Stomach smooth muscle (tissue), 2 donors: ENCODE measurements at regions not wholly inside any gene's neighbourhood (a gene's known extent, or its start where the extent isn't known, plus 50 kb on each side); places are given as distances from the start of the nearest gene placed in this dataset.

Experiments used
- H3K27ac ChIP-seq: one replicate; pipeline ENCODE4 v1.7.0; 2013; ENCODE audit warnings: mild to moderate bottlenecking, low read length, inconsistent platforms
- H3K27me3 ChIP-seq, 2 donors: one replicate each; pipeline ENCODE4 v1.7.0; 2013; ENCODE audit warnings: low read length in 2 of 2; ENCODE audit not compliant: insufficient read depth in 2 of 2, control insufficient read depth in 1 of 2
- H3K36me3 ChIP-seq, 2 donors: one replicate each; pipeline ENCODE4 v1.7.0; 2013; ENCODE audit warnings: low read length in 2 of 2; ENCODE audit not compliant: control insufficient read depth in 2 of 2, insufficient read depth in 2 of 2
- H3K4me1 ChIP-seq: one replicate; pipeline ENCODE4 v1.7.0; 2013; ENCODE audit warnings: low read length; ENCODE audit not compliant: control insufficient read depth, insufficient read depth
- H3K4me3 ChIP-seq, 2 donors: one replicate each; pipeline ENCODE4 v1.7.0; 2013; ENCODE audit warnings: low read length in 2 of 2
- H3K9ac ChIP-seq, 2 donors: one replicate each; pipeline ENCODE4 v1.7.0; 2013; ENCODE audit warnings: low read length in 2 of 2, mild to moderate bottlenecking in 1 of 2
- H3K9me3 ChIP-seq, 2 donors: one replicate each; pipeline ENCODE4 v1.7.0; 2013; ENCODE audit warnings: low read length in 2 of 2; ENCODE audit not compliant: control insufficient read depth in 2 of 2
- donor health status: healthy.
- donor health status: Pancreatic carcinoma.

- H3K4me3 ChIP-seq: no peak overlapping the region
- no peaks in the 10 kb centered on the region for H3K36me3 ChIP-seq
- H3K27ac ChIP-seq: no peak overlapping the region
- H3K4me1 ChIP-seq: no peaks in the 10 kb centered on the region
- H3K27me3 ChIP-seq: no peaks in the 10 kb centered on the region
- H3K9ac ChIP-seq: no peak overlapping the region
- H3K9me3 ChIP-seq: no peaks in the 10 kb centered on the region
Measured at GRCh38 chr13:44887515-44887914, 101.8 kb downstream of the NUFIP1 start.

- no peak overlapping the region for H3K9ac ChIP-seq
- no peak overlapping the region for H3K4me3 ChIP-seq
- no peaks in the 10 kb centered on the region for H3K4me1 ChIP-seq
- H3K36me3 ChIP-seq: no peaks in the 10 kb centered on the region
- no peaks in the 10 kb centered on the region for H3K27me3 ChIP-seq
- no peak overlapping the region for H3K27ac ChIP-seq
- H3K9me3 ChIP-seq: no peaks in the 10 kb centered on the region
Measured at GRCh38 chr13:44884076-44884729, 105.1 kb downstream of the NUFIP1 start.

GRCh38 chr13:44879452-44880058, 109.7 kb downstream of the NUFIP1 start:
- Histone ChIP-seq H3K4me1 (no peaks in the 10 kb centered on the region), H3K4me3 (no peak overlapping the region), H3K36me3 (no peaks in the 10 kb centered on the region), H3K27ac (no peak overlapping the region), H3K27me3 (peaks cover 0 to 2% of the 10 kb centered on the region in 2 donors), H3K9ac (no peak overlapping the region), H3K9me3 (peaks cover 0 to 5% of the 10 kb centered on the region in 2 donors)

GRCh38 chr13:44876782-44877324, 112.4 kb downstream of the NUFIP1 start:
- Histone ChIP-seq H3K27ac (no peak overlapping the region), H3K9ac (no peak overlapping the region), H3K9me3 (peaks cover 0 to 5% of the 10 kb centered on the region in 2 donors), H3K4me1 (no peaks in the 10 kb centered on the region), H3K36me3 (no peaks in the 10 kb centered on the region), H3K4me3 (no peak overlapping the region), H3K27me3 (peaks cover under 1 to 2% of the 10 kb centered on the region in 2 donors)

GRCh38 chr13:44874886-44875630, 114.2 kb downstream of the NUFIP1 start:
- Histone ChIP-seq H3K27me3 (peaks cover 2% of the 10 kb centered on the region in 2 donors), H3K4me1 (peaks cover 5% of the 10 kb centered on the region), H3K9me3 (peaks cover 0 to 5% of the 10 kb centered on the region in 2 donors), H3K9ac (no peak overlapping the region), H3K4me3 (no peak overlapping the region), H3K36me3 (no peaks in the 10 kb centered on the region), H3K27ac (no peak overlapping the region)

GRCh38 chr13:44874176-44874575, 115.1 kb downstream of the NUFIP1 start:
- H3K9me3 ChIP-seq: peaks cover 0 to 5% of the 10 kb centered on the region in 2 donors
- H3K4me3 ChIP-seq: no peak overlapping the region
- no peak overlapping the region for H3K27ac ChIP-seq
- H3K36me3 ChIP-seq: no peaks in the 10 kb centered on the region
- peaks cover 2% of the 10 kb centered on the region in 2 donors for H3K27me3 ChIP-seq
- H3K4me1 ChIP-seq: peaks cover 5% of the 10 kb centered on the region
- H3K9ac ChIP-seq: no peak overlapping the region

GRCh38 chr13:44873461-44873860, 115.8 kb downstream of the NUFIP1 start:
- no peak overlapping the region for H3K4me3 ChIP-seq
- no peak overlapping the region for H3K27ac ChIP-seq
- no peaks in the 10 kb centered on the region for H3K36me3 ChIP-seq
- H3K9ac ChIP-seq: no peak overlapping the region
- H3K27me3 ChIP-seq: peaks cover 0 to 2% of the 10 kb centered on the region in 2 donors
- H3K4me1 ChIP-seq: peaks cover 5% of the 10 kb centered on the region
- peaks cover 0 to 5% of the 10 kb centered on the region in 2 donors for H3K9me3 ChIP-seq

- Histone ChIP-seq H3K4me3 (no peak overlapping the region), H3K27me3 (peaks cover 0 to 2% of the 10 kb centered on the region in 2 donors), H3K36me3 (no peaks in the 10 kb centered on the region), H3K4me1 (peaks cover 5% of the 10 kb centered on the region), H3K27ac (no peak overlapping the region), H3K9ac (no peak overlapping the region), H3K9me3 (peaks cover 0 to 5% of the 10 kb centered on the region in 2 donors)
Measured at GRCh38 chr13:44872751-44873150, 116.5 kb downstream of the NUFIP1 start.

- Histone ChIP-seq H3K27me3 (peaks cover 0 to 2% of the 10 kb centered on the region in 2 donors), H3K36me3 (no peaks in the 10 kb centered on the region), H3K9me3 (no peaks in the 10 kb centered on the region), H3K4me3 (no peak overlapping the region), H3K9ac (no peak overlapping the region), H3K4me1 (peaks cover 5% of the 10 kb centered on the region), H3K27ac (no peak overlapping the region)
Measured at GRCh38 chr13:44870456-44870929, 118.8 kb downstream of the NUFIP1 start.

GRCh38 chr13:44869167-44869566, 120.1 kb downstream of the NUFIP1 start:
- Histone ChIP-seq H3K4me3 (no peak overlapping the region), H3K27me3 (peaks cover 0 to 2% of the 10 kb centered on the region in 2 donors), H3K4me1 (peaks cover 5% of the 10 kb centered on the region), H3K27ac (no peak overlapping the region), H3K9ac (no peak overlapping the region), H3K36me3 (no peaks in the 10 kb centered on the region), H3K9me3 (no peaks in the 10 kb centered on the region)
